Hematopoietic multipotent progenitor cell (in vitro differentiated cells): ENCODE measurements at regions not wholly inside any gene's neighbourhood (a gene's known extent, or its start where the extent isn't known, plus 50 kb on each side); places are given as distances from the start of the nearest gene placed in this dataset.
A peak's percentile ranks its signal among the peaks of the same experiment; 100 is the strongest.
"Not testable (repeated sequence)": the region's sequence is repeated elsewhere in the genome, so short reads cannot be mapped to it uniquely, and the experiment has no call there.

Experiments
- DNase-seq, 3 donors: peaks; one replicate each; pipeline ENCODE4 v3.0.0-alpha.2; 2011 to 2015; ENCODE audit warnings: low read depth in 2 of 3, low spot score in 2 of 3
- small RNA-seq: library from RNA; depleted of rRNA; stranded (forward); fragments of <200 nt; gene quantifications from one replicate; pipeline ENCODE3, GENCODE V24; 2012

GRCh38 chrX:76509775-76510174 is 82.3 kb downstream of the MAGEE1 start:
- DNase-seq, result no peak

- no peak for DNase-seq
Observed at GRCh38 chrX:76517544-76517943, 90.0 kb downstream of the MAGEE1 start.

DNA sequence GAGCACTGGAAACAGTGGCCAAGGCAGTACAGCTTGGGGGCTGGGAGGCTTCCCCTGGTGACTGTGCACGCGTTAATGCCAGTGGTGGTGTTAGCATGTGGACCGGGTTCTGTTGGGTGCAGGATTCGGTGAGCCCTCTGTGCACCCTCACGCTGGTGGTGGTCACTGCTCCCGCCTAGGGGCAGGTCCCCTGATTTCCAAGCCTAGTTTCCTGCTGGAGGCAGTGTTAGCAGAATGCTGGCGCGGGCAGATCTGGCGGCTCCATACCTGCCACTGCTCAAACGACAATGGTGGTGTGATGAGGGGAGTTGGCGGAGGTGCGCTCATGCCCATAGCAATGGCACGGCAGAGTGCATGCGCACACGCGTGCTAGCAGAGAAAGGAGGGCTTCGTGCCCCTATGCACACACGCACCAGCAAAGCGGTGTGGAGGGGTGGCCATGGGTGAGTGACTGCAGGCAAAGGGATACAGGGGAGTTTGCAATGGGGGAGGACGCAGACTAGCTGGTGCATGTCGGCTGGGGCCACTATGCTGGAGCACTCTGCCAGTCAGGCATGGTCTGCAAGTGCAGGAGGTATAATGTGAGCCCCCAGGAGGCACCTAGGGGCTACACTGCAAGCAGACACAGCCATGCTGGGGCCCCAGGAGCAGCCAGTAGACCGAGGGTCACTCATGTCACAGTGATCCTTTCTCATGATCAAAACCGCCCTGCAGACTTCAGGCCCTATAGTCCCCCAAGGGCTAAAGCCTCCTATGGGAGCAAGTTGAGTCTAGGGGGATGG is 93.0 kb downstream of the MAGEE1 start:
- no peak for DNase-seq

DNA sequence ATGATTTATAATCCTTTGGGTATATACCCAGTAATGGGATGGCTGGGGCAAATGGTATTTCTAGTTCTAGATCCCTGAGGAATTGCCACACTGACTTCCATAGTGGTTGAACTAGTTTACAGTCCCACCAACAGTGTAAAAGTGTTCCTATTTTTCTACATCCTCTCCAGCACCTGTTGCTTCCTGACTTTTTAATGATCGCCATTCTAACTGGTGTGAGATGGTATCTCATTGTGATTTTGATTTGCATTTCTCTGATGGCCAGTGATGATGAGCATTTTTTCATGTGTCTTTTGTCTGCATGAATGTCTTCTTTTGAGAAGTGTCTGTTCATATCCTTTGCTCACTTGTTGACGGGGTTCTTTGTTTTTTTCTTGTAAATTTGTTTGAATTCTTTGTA is 108.2 kb downstream of the MAGEE1 start:
- not testable (repeated sequence) for DNase-seq

DNA sequence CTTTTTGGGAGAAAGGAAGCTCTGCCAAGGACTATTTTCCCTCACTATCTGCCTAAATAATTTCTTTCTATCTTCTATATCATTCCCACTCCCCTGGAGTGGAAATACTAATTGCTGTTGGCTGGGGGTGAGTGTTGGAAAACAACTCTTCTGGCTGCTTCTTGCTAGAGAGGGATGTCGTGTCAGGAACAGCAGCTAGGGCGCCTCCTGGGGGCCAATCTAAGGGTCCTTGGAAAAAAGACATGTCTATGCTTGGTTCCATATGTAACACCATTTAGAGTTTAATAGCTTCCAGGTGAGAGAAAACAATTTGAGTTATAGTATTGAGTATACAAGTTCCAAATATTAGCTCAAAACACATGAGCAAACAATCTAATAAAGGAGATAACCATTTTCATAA is 111.3 kb downstream of the MAGEE1 start:
- no peak for DNase-seq

GRCh38 chrX:76543381-76543780 is 115.9 kb downstream of the MAGEE1 start:
- not testable (repeated sequence) for DNase-seq

- no peak for DNase-seq
Observed at GRCh38 chrX:76550016-76550415, 122.5 kb downstream of the MAGEE1 start.

DNA sequence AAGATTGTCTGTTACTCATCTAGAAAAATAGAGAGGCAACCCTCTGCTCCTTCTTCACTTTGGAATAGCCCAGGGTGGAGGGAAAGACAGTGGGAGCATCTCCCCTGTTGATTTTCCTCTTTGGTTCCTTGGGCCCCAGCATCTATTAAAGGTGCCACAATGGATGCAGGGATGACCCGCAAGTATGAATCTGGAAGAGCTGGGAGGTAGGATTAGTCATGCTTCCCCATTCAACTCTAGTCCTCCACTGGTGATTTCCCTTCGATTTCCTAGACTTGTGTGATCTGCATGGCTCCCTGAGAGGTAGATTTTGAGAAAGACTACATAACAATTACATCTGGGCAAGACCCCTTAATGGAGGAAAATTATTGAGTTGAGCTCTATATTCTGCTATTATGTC is 127.8 kb downstream of the MAGEE1 start:
- DNase-seq, result no peak

DNA sequence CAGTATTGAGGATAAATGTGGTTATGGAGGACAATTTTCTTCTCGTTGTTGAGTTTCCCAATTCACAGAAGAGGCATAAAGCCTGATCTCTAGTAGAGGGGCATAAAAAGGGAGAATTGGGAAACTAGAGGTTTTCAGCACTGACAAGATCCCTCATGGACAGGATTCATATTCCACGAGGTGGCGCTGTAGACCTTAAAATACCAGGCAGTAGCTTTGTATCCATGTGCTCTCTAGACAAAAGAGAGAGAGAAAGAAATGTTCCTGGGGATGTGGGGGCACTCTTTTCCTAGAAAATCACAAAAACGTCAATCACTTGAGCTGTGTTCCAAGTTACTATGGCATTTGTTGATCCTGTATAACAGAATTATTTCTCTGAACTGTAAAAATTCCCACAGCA is 128.3 kb downstream of the MAGEE1 start:
- peak in 2 of 3 donors; percentile 8 to 51 for DNase-seq

- not testable (repeated sequence) for DNase-seq
Observed at GRCh38 chrX:76564842-76565241, 137.3 kb downstream of the MAGEE1 start.

- no peak for DNase-seq
Observed at GRCh38 chrX:76605390-76605789, 177.9 kb downstream of the MAGEE1 start.

DNA sequence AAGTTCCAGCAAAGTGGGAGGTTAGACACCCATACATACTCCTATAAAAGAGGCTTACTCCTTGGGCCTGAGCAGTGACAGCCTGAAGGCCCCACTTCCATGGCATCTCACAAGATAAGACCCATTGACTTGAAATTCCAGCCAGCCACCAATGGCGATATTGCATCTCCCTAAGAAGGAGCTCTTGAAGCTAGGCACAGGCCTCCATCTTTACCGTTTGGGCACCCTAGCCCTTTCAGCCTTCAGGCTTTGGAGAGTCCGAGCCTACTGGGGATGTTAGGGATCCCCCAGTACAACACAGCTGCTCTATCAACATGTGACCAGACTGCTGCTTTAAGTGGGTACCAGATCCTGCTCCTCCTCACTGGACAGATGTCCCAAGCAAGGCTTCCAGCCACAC is 189.5 kb downstream of the MAGEE1 start:
- no peak for DNase-seq

GRCh38 chrX:76643590-76643989 is 216.1 kb downstream of the MAGEE1 start:
- no peak for DNase-seq

DNA sequence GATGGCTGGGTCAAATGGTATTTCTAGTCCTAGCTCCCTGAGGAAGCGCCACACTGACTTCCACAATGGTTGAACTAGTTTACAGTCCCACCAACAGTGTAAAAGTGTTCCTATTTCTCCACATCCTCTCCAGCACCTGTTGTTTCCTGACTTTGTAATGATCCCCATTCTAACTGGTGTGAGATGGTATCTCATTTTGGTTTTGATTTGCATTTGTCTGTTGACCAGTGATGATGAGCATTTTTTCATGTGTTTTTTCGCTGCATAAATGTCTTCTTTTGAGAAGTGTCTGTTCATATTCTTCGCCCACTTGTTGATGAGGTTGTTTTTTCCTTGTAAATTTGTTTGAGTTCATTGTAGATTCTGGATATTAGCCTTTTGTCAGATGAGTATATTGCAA is 223.9 kb downstream of the MAGEE1 start:
- DNase-seq, result not testable (repeated sequence)

DNA sequence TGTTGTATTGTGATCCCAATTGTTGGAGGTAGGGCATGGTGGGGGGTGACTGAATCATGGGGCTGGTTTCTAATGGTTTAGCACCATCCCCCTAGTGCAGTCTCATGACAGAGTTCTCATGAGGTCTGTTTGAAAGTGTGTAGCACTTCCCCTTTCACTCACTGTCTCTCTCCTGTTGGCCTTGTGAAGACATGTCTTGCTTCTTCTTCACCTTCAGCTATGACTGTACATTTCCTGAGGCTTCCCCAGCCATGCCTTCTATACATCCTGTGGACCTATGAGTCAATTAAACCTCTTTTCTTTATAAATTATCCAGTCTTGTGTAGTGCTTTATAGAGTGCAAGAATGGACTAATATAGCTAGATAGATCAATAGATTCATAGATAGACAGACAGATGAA is 230.0 kb downstream of the MAGEE1 start:
- no peak for DNase-seq

Small RNAs in the stretch of these regions (small RNA-seq; reads per million reads assigned to genes)
- gene RNA5SP508, result 3.6 reads per million, percentile 82 among the genes with 10 or more reads in this experiment
